ENCODE measurements at regions not wholly inside any gene's neighbourhood (a gene's known extent, or its start where the extent isn't known, plus 50 kb on each side); places are given as distances from the start of the nearest gene placed in this dataset.

DNA sequence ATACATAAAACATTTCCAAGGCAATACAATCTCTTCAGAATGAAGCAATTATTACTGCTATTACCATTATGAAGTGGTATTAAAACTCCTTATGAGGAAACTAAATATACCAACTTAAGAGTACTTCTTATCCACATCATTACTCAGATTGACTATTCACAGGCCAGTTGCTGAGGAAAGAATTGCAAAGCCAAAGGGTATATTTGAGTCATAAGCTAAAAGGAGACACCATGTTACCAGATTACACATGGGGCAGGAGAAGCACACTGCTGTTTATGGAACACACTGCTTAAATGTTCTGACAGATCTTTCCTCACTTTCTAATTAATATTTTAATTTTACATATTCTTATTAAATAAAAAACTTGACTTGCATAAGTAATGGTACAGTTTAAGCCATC is 1726.4 kb upstream of the NUDT12 start:
- no peaks in the 10 kb centered on the region for H3K27me3 ChIP-seq (ENCODE audit: control insufficient read depth, insufficient read depth, low read length)
- POLR2A ChIA-PET = no interaction called here
- TF ChIP-seq, protein P1, sequence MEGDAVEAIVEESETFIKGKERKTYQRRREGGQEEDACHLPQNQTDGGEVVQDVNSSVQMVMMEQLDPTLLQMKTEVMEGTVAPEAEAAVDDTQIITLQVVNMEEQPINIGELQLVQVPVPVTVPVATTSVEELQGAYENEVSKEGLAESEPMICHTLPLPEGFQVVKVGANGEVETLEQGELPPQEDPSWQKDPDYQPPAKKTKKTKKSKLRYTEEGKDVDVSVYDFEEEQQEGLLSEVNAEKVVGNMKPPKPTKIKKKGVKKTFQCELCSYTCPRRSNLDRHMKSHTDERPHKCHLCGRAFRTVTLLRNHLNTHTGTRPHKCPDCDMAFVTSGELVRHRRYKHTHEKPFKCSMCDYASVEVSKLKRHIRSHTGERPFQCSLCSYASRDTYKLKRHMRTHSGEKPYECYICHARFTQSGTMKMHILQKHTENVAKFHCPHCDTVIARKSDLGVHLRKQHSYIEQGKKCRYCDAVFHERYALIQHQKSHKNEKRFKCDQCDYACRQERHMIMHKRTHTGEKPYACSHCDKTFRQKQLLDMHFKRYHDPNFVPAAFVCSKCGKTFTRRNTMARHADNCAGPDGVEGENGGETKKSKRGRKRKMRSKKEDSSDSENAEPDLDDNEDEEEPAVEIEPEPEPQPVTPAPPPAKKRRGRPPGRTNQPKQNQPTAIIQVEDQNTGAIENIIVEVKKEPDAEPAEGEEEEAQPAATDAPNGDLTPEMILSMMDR (IDR thresholded peaks at IDR 0.05; ENCODE audit: low read depth, low read length) = no peak
- CTCF ChIA-PET = no interaction called here
- no peak for DNase-seq (ENCODE audit: low read depth, low spot score)
- no peak overlapping the region for H3K4me3 ChIP-seq (ENCODE audit: low read depth, low read length)
- no peaks in the 10 kb centered on the region for H3K9me3 ChIP-seq (ENCODE audit: control insufficient read depth, insufficient read depth, low read length)
- no peak overlapping the region for H3K27ac ChIP-seq (ENCODE audit: low read depth, low read length)

DNA sequence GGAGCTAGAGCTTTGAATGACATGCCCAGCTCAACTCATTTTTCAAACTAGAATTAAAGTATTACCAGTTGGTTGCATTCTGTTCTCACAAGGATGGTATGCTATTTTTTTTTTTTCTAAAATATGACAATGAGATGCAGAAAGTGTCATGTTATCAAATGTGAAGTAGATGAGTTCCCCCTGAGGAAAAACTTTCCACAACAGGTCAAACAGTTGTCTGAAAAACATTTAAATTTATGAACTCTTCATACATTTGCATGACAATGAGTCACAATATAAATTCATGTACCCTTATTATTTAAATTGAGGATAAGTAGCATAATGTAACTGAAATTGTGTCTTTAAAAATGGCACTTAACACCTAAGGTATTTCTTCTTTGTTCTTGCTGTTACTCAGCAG is 1720.5 kb upstream of the NUDT12 start:
- TF ChIP-seq, protein P1 (IDR thresholded peaks at IDR 0.05; ENCODE audit: low read depth, low read length) = no peak
- POLR2A ChIA-PET = no interaction called here
- H3K9me3 ChIP-seq (ENCODE audit: control insufficient read depth, insufficient read depth, low read length) = no peaks in the 10 kb centered on the region
- DNase-seq (ENCODE audit: low read depth, low spot score) = no peak
- H3K4me3 ChIP-seq (ENCODE audit: low read depth, low read length) = no peak overlapping the region
- H3K27me3 ChIP-seq (ENCODE audit: control insufficient read depth, insufficient read depth, low read length) = no peaks in the 10 kb centered on the region
- CTCF ChIA-PET = no interaction called here
- no peak overlapping the region for H3K27ac ChIP-seq (ENCODE audit: low read depth, low read length)

DNA sequence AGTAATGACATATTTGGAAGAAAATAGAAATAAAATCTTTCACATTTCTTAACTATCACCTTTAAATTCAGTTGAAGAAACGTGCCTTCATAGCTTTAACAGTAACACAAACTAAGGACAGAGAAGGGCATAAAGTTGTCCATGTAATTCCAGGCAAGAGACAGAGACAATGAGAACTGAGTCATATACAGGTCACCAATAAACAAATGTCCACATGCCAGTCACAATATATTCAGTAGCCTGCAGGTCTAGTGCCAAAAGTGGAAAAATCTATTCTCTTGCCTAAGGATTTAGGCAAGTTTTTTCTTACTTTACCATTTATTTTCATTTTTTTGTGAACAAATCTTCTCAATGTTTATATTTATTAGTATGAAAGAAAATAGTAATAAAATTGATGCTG is 1711.5 kb upstream of the NUDT12 start:
- no peaks in the 10 kb centered on the region for H3K27me3 ChIP-seq (ENCODE audit: control insufficient read depth, insufficient read depth, low read length)
- no peak overlapping the region for H3K27ac ChIP-seq (ENCODE audit: low read depth, low read length)
- no peaks in the 10 kb centered on the region for H3K9me3 ChIP-seq (ENCODE audit: control insufficient read depth, insufficient read depth, low read length)
- TF ChIP-seq, protein P1 (IDR thresholded peaks at IDR 0.05; ENCODE audit: low read depth, low read length) = no peak
- H3K4me3 ChIP-seq (ENCODE audit: low read depth, low read length) = no peak overlapping the region
- DNase-seq (ENCODE audit: low read depth, low spot score) = no peak
- ChIA-PET POLR2A (no interaction called here), CTCF (no interaction called here)

DNA sequence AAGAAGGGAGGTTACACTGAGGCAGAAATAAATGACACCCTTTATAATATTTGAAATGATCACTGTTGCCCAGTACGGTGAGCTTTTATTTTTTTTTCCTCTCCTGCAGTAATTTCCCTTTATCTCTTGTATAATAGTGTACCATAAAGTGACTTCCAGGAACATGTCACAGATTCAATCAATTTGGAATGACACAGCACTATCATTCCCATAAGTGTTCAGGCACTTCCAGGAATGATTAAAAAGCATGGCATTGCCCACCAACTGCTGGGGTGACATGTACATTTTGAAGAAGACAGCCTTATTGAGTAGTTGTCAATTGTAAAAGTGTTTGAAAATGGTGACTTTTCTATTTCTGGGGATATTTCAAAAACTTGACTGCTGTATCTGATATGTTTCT is 1700.9 kb upstream of the NUDT12 start:
- ChIA-PET POLR2A (no interaction called here), CTCF (no interaction called here)
- no peak overlapping the region for H3K4me3 ChIP-seq (ENCODE audit: low read depth, low read length)

DNA sequence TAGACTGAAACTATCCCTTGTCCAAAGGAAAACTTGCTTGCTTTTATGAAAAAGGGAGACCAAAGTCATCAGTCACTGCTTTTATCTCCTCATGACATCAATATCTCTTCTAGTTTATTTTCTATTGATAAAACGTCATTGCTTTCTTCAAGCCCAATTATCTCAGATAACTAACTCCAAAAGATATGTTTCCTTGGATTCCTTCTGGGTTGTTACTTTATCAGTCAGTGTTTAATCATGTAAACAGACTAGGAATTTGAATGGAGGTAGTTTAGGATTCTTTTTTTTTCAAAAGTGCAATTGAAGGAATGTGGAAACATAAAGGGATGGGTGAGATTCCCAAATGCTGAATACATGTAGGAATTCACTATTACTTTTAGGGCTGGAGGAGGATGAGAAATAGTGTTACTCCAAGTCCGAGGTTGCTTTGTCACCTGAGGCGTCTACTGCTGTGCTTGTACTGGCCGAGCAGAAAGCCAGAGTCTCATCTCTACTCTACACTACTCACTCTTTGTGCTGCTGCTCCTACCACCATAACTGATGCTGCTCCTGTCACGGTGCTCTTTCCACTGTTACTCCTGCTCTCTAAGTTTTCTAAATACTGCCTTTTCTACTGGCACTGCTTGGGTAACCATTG is 1697.1 kb upstream of the NUDT12 start:
- Histone ChIP-seq H3K9me3 (ENCODE audit: control insufficient read depth, insufficient read depth, low read length) (no peaks in the 10 kb centered on the region), H3K4me3 (ENCODE audit: low read depth, low read length) (no peak overlapping the region), H3K27me3 (ENCODE audit: control insufficient read depth, insufficient read depth, low read length) (no peaks in the 10 kb centered on the region), H3K27ac (ENCODE audit: low read depth, low read length) (no peak overlapping the region)
- POLR2A ChIA-PET = no interaction called here
- TF ChIP-seq, protein P1 (IDR thresholded peaks at IDR 0.05; ENCODE audit: low read depth, low read length) = no peak
- DNase-seq (ENCODE audit: low read depth, low spot score) = no peak
- CTCF ChIA-PET = no interaction called here

More for the DNA sequence above, 1700.9 kb upstream of the NUDT12 start:
- H3K27me3 ChIP-seq (ENCODE audit: control insufficient read depth, insufficient read depth, low read length) = no peaks in the 10 kb centered on the region
- no peaks in the 10 kb centered on the region for H3K9me3 ChIP-seq (ENCODE audit: control insufficient read depth, insufficient read depth, low read length)
- TF ChIP-seq, protein P1 (IDR thresholded peaks at IDR 0.05; ENCODE audit: low read depth, low read length) = no peak
- no peak for DNase-seq (ENCODE audit: low read depth, low spot score)
- no peak overlapping the region for H3K27ac ChIP-seq (ENCODE audit: low read depth, low read length)
